IMR-90 (cell line): ENCODE measurements at regions not wholly inside any gene's neighbourhood (a gene's known extent, or its start where the extent isn't known, plus 50 kb on each side); places are given as distances from the start of the nearest gene placed in this dataset.

Source experiments
- ATAC-seq: fragments of 200-7000 bp; cut with Tn5 transposase; 2 replicates; pipeline ENCODE4 v1.9.1; 2020; ENCODE audit warnings: low read depth, mild to moderate bottlenecking, moderate library complexity
- BruUV-seq: library from RNA; stranded (reverse); fragments of 400-500 nt; replicated peaks from 2 replicates; lab custom pipeline; 2021; lab: Mats Ljungman, UMichigan
- CTCF ChIA-PET: fragments of 300-600 bp; formaldehyde crosslinking; extraction: SDS; loops from one replicate; lab custom pipeline; 2021; ENCODE audit warnings: antibody characterized with exemption; lab: Yijun Ruan, JAX
- POLR2A ChIA-PET: fragments of 300-600 bp; sonication (Branson Sonifier 250); formaldehyde crosslinking; loops from one replicate; lab custom pipeline; 2022; ENCODE audit warnings: antibody characterized with exemption; ENCODE audit not compliant: unreplicated experiment; lab: Charles Lee
- DNase-seq: peaks from one replicate; pipeline ENCODE4 v3.0.0; 2013
- H2AFZ ChIP-seq: replicated peaks from 2 replicates; pipeline ENCODE3; 2013; ENCODE audit warnings: low read length, mild to moderate bottlenecking; ENCODE audit not compliant: poor library complexity
- H2AK5ac ChIP-seq: 2 replicates; pipeline ENCODE4 v1.6.1; 2013; ENCODE audit warnings: low read depth, low read length, inconsistent platforms
- H2AK9ac ChIP-seq: replicated peaks from 2 replicates; pipeline ENCODE3; 2013; ENCODE audit warnings: mild to moderate bottlenecking, low read depth, low read length, moderate library complexity; ENCODE audit not compliant: poor library complexity
- H2BK120ac ChIP-seq: 2 replicates; pipeline ENCODE4 v1.6.1; 2013; ENCODE audit warnings: low read depth, low read length, inconsistent platforms
- H2BK15ac ChIP-seq: 3 replicates; pipeline ENCODE4 v1.6.1; 2013; ENCODE audit warnings: low read depth, low read length, inconsistent platforms
- H2BK20ac ChIP-seq: 2 replicates; pipeline ENCODE4 v1.6.1; 2013; ENCODE audit warnings: low read depth, mild to moderate bottlenecking, inconsistent platforms, low read length, moderate library complexity
- H2BK5ac ChIP-seq: 2 replicates; pipeline ENCODE4 v1.6.1; 2013; ENCODE audit warnings: mild to moderate bottlenecking, low read depth, low read length, inconsistent platforms; ENCODE audit not compliant: poor library complexity, severe bottlenecking
- H3K14ac ChIP-seq: replicated peaks from 2 replicates; pipeline ENCODE4 v1.6.1; 2013; ENCODE audit warnings: low read depth, low read length, inconsistent platforms
- H3K18ac ChIP-seq: 2 replicates; pipeline ENCODE4 v1.6.1; 2013; ENCODE audit warnings: low read depth, low read length, control low read depth
- H3K23ac ChIP-seq: 2 replicates; pipeline ENCODE4 v1.6.1; 2013; ENCODE audit warnings: low read depth, low read length, inconsistent platforms
- H3K27ac ChIP-seq: 2 replicates; pipeline ENCODE4 v1.5.1; 2013; ENCODE audit warnings: mild to moderate bottlenecking, control low read depth, low read length; ENCODE audit not compliant: insufficient read depth
- H3K27me3 ChIP-seq: 2 replicates; pipeline ENCODE4 v1.6.1; 2013; ENCODE audit warnings: low read length; ENCODE audit not compliant: control insufficient read depth, insufficient read depth
- H3K36me3 ChIP-seq: 2 replicates; pipeline ENCODE4 v1.6.1; 2013; ENCODE audit warnings: low read length, mixed read lengths; ENCODE audit not compliant: control insufficient read depth, insufficient read depth
- H3K4ac ChIP-seq: 2 replicates; pipeline ENCODE4 v1.6.1; 2013; ENCODE audit warnings: low read depth, low read length, inconsistent platforms
- H3K4me1 ChIP-seq: 2 replicates; pipeline ENCODE4 v1.6.1; 2013; ENCODE audit warnings: low read length, mixed read lengths; ENCODE audit not compliant: control insufficient read depth, insufficient read depth
- H3K4me2 ChIP-seq: 2 replicates; pipeline ENCODE4 v1.6.1; 2013; ENCODE audit warnings: low read depth, mild to moderate bottlenecking, control low read depth, low read length, moderate library complexity
- H3K4me3 ChIP-seq: 2 replicates; pipeline ENCODE4 v1.5.1; 2013; ENCODE audit warnings: low read depth, mild to moderate bottlenecking, control low read depth, low read length, moderate library complexity; ENCODE audit not compliant: insufficient read depth
- H3K56ac ChIP-seq: 2 replicates; pipeline ENCODE4 v1.6.1; 2013; ENCODE audit warnings: low read length, inconsistent platforms; ENCODE audit not compliant: insufficient read depth; ENCODE audit errors: extremely low read depth
- H3K79me1 ChIP-seq, 2 experiments: 2 replicates each; pipeline ENCODE4 v1.6.1; 2013; ENCODE audit warnings: low read length in 2 of 2, inconsistent platforms in 1 of 2, low read depth in 1 of 2
- H3K9ac ChIP-seq: 2 replicates; pipeline ENCODE4 v1.6.1; 2013; ENCODE audit warnings: low read depth, low read length, control low read depth
- H3K9me1 ChIP-seq: 2 replicates; pipeline ENCODE4 v1.6.1; 2013; ENCODE audit warnings: low read length, inconsistent platforms; ENCODE audit not compliant: insufficient read depth
- H3K9me3 ChIP-seq: 2 replicates; pipeline ENCODE4 v1.6.1; 2013; ENCODE audit warnings: low read length; ENCODE audit not compliant: control insufficient read depth, insufficient read depth
- H4K20me1 ChIP-seq: 2 replicates; pipeline ENCODE4 v1.6.1; 2013; ENCODE audit warnings: low read length, inconsistent platforms; ENCODE audit not compliant: insufficient read depth
- H4K5ac ChIP-seq: 2 replicates; pipeline ENCODE4 v1.6.1; 2013; ENCODE audit warnings: mild to moderate bottlenecking, low read depth, low read length, control low read depth
- H4K8ac ChIP-seq, 2 experiments: 2 replicates each; pipeline ENCODE4 v1.6.1; 2013; ENCODE audit warnings: low read depth in 2 of 2, low read length in 2 of 2, control low read depth in 1 of 2, inconsistent platforms in 1 of 2
- H4K91ac ChIP-seq: 2 replicates; pipeline ENCODE4 v1.6.1; 2013; ENCODE audit warnings: low read depth, low read length, inconsistent platforms; ENCODE audit not compliant: insufficient read depth
- RAD21 ChIP-seq: IDR thresholded peaks from 2 replicates; pipeline ENCODE4 v1.6.1; 2012; ENCODE audit warnings: low read length, improper control_type of control experiment
- RFX5 ChIP-seq: IDR thresholded peaks from 2 replicates; pipeline ENCODE4 v1.8.0; 2012; ENCODE audit warnings: low read depth, mild to moderate bottlenecking, low read length, moderate library complexity
- WGBS, 2 experiments: methylation state at CpG; one replicate each; pipeline versions ENCODE4 v1.1.5 to v1.1.7; 2013; ENCODE audit warnings: missing lambda C conversion rate in 2 of 2; ENCODE audit not compliant: insufficient read length in 1 of 2; ENCODE audit errors: extremely low coverage in 2 of 2; 5-methylcytosine and 5-hydroxymethylcytosine counted together
- dilution Hi-C: fragments of 300-500 bp; cut with HindIII; formaldehyde crosslinking; loops from one replicate; pipeline ENCODE4 v1.14.3; 2018; ENCODE audit warnings: low sequenced_read_pairs; ENCODE audit not compliant: unreplicated experiment
- in situ Hi-C: fragments of 300-500 bp; cut with MboI; formaldehyde crosslinking; loops from 3 replicates; pipeline ENCODE4 v1.14.3; 2019; ENCODE audit warnings: low sequenced_read_pairs, inconsistent platforms, mixed read lengths
- intact Hi-C: fragments of 100-400 bp; cut with micrococcal nuclease; formaldehyde crosslinking; loops from 2 replicates; pipeline ENCODE4 v1.10.0; 2022

GRCh38 chr22:45094081-45094720 is 69.5 kb upstream of the NUP50 start:
- H4K8ac ChIP-seq: no peak overlapping the region
- H2AK9ac ChIP-seq: no peak overlapping the region
- H3K56ac ChIP-seq: no peak overlapping the region
- no peak overlapping the region for H2BK5ac ChIP-seq
- no peak for DNase-seq
- H3K4ac ChIP-seq: no peak overlapping the region
- H3K14ac ChIP-seq: no peak overlapping the region
- WGBS, 2 experiments: 65% methylated on average over 15 of the region's 18 CpGs; no CpG with 5 or more reads in 1 of the 2 experiments
- H2BK120ac ChIP-seq: no peak overlapping the region
- no peak overlapping the region for H2AK5ac ChIP-seq
- H3K23ac ChIP-seq: no peak overlapping the region
- peaks cover 35% of the 10 kb centered on the region for H3K27me3 ChIP-seq
- H2BK15ac ChIP-seq: no peak overlapping the region
- in situ Hi-C loops (loop anchor here (10.0 kb wide), 2 partner anchors 109 to 269 kb away; no protein-coding TSS in a partner anchor), intact Hi-C loops (no loop called here), dilution Hi-C loops (no loop called here)
- H4K20me1 ChIP-seq: no peaks in the 10 kb centered on the region
- no peak overlapping the region for H2BK20ac ChIP-seq
- no peak overlapping the region for H3K4me2 ChIP-seq
- no peak for ATAC-seq
- no peaks in the 10 kb centered on the region for H3K79me1 ChIP-seq
- peaks cover 6% of the 10 kb centered on the region for H3K9me3 ChIP-seq
- no peaks in the 10 kb centered on the region for H3K4me1 ChIP-seq
- H3K36me3 ChIP-seq: no peaks in the 10 kb centered on the region
- no peak overlapping the region for H4K5ac ChIP-seq
- no peak overlapping the region for H4K91ac ChIP-seq
- no peak overlapping the region for H3K9ac ChIP-seq
- no peak overlapping the region for H3K27ac ChIP-seq
- ChIA-PET POLR2A (no interaction called here), CTCF (no interaction called here)
- no peak overlapping the region for H3K4me3 ChIP-seq
- H3K9me1 ChIP-seq: no peaks in the 10 kb centered on the region
- no TSS peak for BruUV-seq
- H2AFZ ChIP-seq: no peak overlapping the region
- TF ChIP-seq RFX5 (no peak), RAD21 (no peak)
- no peak overlapping the region for H3K18ac ChIP-seq
